ENCODE measurements at regions not wholly inside any gene's neighbourhood (a gene's known extent, or its start where the extent isn't known, plus 50 kb on each side); places are given as distances from the start of the nearest gene placed in this dataset.

- TF ChIP-seq CTCF (IDR thresholded peaks at IDR 0.05), result no peak
- TF ChIP-seq POLR2A (IDR thresholded peaks at IDR 0.05), result no peak
Observed at GRCh38 chr14:36055681-36056225, 120.8 kb downstream of the PTCSC3 start.

Data from right lobe of liver (tissue), 4 donors.